Umbilical cord (tissue), 1 donor: ENCODE measurements at regions not wholly inside any gene's neighbourhood (a gene's known extent, or its start where the extent isn't known, plus 50 kb on each side); places are given as distances from the start of the nearest gene placed in this dataset.

Experiments used
- DNase-seq: peaks from one replicate; pipeline ENCODE4 v3.0.0-alpha.2; 2015; ENCODE audit warnings: low spot score

GRCh38 chr9:88034964-88035363 lies 60.6 kb upstream of the CDK20 start:
- DNase-seq: no peak

- DNase-seq: no peak
Observed at GRCh38 chr9:88033359-88033702, 59.0 kb upstream of the CDK20 start.

DNA sequence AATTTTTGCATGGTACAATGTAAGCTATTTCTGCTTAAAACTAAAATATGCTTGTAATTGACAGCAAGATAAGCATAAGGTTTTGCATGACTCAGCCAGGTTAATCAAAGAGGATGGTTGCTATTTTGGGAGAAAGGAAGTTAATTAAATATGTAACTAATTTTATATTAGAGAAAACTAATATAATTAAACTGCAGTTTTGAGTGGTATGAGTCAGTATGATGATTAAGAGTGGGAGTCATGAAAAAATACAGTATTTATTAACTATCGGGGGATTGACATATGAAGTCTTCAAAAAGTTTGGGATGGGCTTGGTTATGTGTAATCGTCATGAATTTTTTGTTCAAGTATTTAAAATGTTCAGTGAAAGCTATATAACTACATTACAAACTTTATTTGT lies 54.0 kb upstream of the CDK20 start:
- no peak for DNase-seq

- DNase-seq: no peak
Observed at GRCh38 chr9:88026118-88026479, 51.8 kb upstream of the CDK20 start.

DNA sequence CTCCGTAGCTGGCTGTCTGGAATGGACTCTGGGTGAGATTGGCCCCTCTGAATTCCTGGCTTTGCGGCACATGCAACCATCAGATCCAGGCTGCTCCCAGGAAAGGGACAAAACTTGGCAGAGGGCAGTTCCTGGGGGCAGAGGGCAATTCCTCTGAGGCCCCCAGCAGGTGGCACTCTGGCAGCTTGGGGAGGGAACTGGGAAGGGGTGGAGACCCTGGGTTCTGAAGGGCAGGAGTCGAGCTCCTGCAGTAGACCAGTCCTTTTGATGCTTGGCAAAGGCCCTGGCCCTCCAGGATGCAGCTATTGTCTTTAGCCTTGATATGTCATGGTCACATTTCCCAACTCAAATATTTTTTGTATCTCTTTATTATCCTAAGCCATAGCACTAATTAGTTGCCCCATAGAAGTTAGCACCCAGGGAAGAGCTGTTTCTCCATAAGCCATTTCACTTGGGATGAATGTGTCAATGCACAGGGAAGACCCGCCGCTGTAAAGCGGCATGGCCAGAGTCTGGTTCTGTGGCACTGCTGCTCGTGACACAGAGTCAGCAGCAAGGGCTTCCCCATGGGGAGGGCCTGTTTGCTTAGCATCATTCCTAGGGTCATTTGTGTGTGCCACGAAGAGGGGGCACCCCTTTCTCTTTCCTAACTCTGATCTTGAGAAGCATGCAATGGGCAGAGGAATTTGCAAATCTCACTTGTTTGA lies 51.2 kb upstream of the CDK20 start:
- no peak for DNase-seq

GRCh38 chr9:88024896-88025295 lies 50.6 kb upstream of the CDK20 start:
- no peak for DNase-seq
